Vagina (tissue), 2 donors: ENCODE measurements at regions not wholly inside any gene's neighbourhood (a gene's known extent, or its start where the extent isn't known, plus 50 kb on each side); places are given as distances from the start of the nearest gene placed in this dataset.

ENCODE experiments used
- POLR2AphosphoS5 ChIP-seq, 2 donors: sonication (generic); formaldehyde crosslinking; IDR thresholded peaks; one replicate each; pipeline ENCODE4 v1.9.0; 2017; ENCODE audit warnings: antibody characterized with exemption in 2 of 2, mild to moderate bottlenecking in 2 of 2, low read depth in 1 of 2; ENCODE audit not compliant: insufficient read depth in 1 of 2
- TF ChIP-seq, protein P1 (sequence below), 3 experiments: fragments of 450-650 bp in 2 of 3; fragments of 200-600 bp in 1 of 3; sonication (generic) in 1 of 3; IDR thresholded peaks; one replicate each; pipeline ENCODE4 v1.5.1; 2017 to 2019; ENCODE audit warnings: antibody characterized with exemption in 3 of 3, mild to moderate bottlenecking in 2 of 3, moderate library complexity in 2 of 3

DNA sequence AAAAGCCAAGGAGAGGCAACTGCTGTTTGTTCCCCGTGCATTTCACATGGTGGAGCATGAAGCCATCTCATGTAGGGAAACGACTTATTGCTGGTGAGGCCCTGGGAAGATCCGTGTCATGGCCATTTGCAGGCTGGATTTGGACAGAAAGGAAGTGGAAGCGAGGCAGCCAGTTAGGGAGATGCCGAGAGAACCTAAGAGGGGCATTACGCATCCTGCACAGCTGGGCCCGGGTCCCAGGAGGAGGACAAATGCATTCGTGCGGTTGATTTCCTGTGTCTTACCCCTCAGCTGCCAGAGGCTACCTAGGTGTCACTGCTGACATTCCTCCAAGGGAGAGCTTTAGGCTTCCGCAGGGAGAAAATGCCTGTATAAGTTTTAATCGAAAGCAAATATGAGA, 316.2 kb upstream of the CDYL start:
- TF ChIP-seq, protein P1, sequence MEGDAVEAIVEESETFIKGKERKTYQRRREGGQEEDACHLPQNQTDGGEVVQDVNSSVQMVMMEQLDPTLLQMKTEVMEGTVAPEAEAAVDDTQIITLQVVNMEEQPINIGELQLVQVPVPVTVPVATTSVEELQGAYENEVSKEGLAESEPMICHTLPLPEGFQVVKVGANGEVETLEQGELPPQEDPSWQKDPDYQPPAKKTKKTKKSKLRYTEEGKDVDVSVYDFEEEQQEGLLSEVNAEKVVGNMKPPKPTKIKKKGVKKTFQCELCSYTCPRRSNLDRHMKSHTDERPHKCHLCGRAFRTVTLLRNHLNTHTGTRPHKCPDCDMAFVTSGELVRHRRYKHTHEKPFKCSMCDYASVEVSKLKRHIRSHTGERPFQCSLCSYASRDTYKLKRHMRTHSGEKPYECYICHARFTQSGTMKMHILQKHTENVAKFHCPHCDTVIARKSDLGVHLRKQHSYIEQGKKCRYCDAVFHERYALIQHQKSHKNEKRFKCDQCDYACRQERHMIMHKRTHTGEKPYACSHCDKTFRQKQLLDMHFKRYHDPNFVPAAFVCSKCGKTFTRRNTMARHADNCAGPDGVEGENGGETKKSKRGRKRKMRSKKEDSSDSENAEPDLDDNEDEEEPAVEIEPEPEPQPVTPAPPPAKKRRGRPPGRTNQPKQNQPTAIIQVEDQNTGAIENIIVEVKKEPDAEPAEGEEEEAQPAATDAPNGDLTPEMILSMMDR (IDR thresholded peaks at IDR 0.05) = no peak
- no peak for TF ChIP-seq POLR2AphosphoS5 (IDR thresholded peaks at IDR 0.05; ENCODE audit: insufficient read depth in 1 of 2, low read depth in 1 of 2)
